ENCODE measurements at regions not wholly inside any gene's neighbourhood (a gene's known extent, or its start where the extent isn't known, plus 50 kb on each side); places are given as distances from the start of the nearest gene placed in this dataset.

DNA sequence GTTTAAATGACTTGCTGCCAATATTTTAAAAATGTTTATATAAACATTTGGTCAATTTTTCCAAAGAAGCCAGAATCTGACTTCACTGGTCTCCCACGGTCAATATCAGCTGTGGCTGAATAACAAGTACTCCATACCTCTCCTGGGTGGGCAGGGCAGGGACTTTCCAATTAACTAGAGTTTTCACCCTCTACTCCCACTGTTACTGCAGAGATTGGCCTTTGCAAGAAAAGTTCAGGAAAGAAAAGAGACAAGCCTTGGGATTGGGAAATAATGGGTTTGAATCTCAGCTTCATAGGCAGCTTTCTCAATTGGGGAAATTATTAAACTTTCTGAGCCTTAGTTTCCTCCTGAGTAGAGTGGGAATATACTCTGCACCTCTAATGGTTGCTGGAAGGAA is 236.9 kb downstream of the PRL start:
- no peak for DNase-seq (ENCODE audit: low read depth)
- no peak overlapping the region for H3K4me3 ChIP-seq (ENCODE audit: low read depth, low read length)
- TF ChIP-seq CTCF (IDR thresholded peaks at IDR 0.05; ENCODE audit: insufficient read depth, low read length) = no peak

DNA sequence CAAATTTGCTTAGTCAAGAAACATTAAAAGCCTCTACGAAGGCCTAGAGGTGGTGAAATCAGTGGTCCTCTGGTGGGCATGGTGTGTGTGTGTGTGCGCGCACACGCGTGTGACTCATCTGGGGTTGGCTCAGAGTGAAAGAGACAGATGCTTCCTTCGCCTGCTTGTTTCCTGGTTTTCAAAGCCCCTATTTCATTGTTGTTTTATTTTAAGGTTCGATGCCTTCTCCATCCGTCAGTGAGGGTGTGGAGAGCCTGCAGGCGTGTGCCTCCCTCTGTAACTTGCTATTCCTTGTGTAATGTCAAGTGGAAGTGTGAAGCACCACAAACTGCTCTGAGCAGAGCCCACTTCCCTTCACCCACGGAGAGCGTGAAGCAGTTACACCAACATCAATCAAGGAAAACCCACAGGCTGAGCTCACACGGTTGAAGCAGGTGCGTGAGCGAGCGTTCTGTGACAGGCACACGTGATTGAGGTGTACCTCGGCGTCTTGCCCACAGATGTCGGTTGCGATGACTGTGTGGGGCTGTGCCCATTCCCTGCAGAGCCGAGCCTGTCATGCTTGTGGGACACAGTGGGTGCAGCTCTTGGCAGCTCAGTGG is 233.9 kb downstream of the PRL start:
- no peak overlapping the region for H3K4me3 ChIP-seq (ENCODE audit: low read depth, low read length)
- no peak for TF ChIP-seq CTCF (IDR thresholded peaks at IDR 0.05; ENCODE audit: insufficient read depth, low read length)
- DNase-seq (ENCODE audit: low read depth) = no peak

DNA sequence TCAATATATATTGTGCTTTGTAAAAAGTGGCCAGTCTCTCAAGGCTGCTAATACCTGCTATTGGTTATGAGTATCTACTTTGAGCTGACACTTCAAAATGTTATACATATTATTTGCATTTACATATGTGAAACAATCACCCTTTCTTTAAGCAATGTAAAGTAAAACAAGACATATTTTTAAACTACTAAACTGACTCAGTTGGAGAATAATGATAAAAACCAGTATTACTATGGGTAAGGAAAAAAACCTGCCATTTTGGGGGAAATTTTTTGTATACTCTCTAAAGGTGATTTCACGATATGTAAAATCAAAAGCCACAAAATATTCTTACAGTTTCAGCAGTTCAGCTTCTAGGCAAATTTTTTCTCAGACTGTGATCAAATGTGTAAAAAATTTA is 232.3 kb downstream of the PRL start:
- DNase-seq (ENCODE audit: low read depth) = no peak
- H3K4me3 ChIP-seq (ENCODE audit: low read depth, low read length) = no peak overlapping the region
- TF ChIP-seq CTCF (IDR thresholded peaks at IDR 0.05; ENCODE audit: insufficient read depth, low read length) = no peak

DNA sequence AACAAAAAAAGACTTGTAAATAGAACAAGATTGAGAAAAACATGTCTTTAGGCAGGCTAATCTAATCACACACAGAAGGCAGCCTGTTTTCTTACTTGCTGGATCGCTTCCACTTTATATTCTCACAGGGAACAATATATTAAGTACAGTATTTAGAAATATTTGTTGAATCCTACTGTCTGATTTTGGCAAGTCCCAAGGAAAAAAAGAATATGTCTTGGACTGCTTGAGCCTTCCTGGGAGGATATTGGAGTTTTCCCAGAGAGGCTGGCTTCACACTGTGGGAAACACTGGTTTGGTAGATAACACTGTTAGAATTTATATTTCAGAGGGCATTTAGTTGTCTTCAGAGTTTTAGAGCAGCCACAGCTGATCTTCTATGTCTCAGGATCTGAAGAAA is 229.7 kb downstream of the PRL start:
- TF ChIP-seq CTCF (IDR thresholded peaks at IDR 0.05; ENCODE audit: insufficient read depth, low read length) = no peak
- H3K4me3 ChIP-seq (ENCODE audit: low read depth, low read length) = no peak overlapping the region
- DNase-seq (ENCODE audit: low read depth) = peak; percentile 81

- TF ChIP-seq CTCF (IDR thresholded peaks at IDR 0.05; ENCODE audit: insufficient read depth, low read length) = no peak
- no peak for DNase-seq (ENCODE audit: low read depth)
Measured at GRCh38 chr6:22067671-22068070, 229.2 kb downstream of the PRL start.

GRCh38 chr6:22068561-22069305 is 228.1 kb downstream of the PRL start:
- no peak for TF ChIP-seq CTCF (IDR thresholded peaks at IDR 0.05; ENCODE audit: insufficient read depth, low read length)
- DNase-seq (ENCODE audit: low read depth) = no peak
- H3K4me3 ChIP-seq (ENCODE audit: low read depth, low read length) = no peak overlapping the region

More at GRCh38 chr6:22067671-22068070, 229.2 kb downstream of the PRL start:
- H3K4me3 ChIP-seq (ENCODE audit: low read depth, low read length) = no peak overlapping the region
